HCT116 (cell line): ENCODE measurements at regions not wholly inside any gene's neighbourhood (a gene's known extent, or its start where the extent isn't known, plus 50 kb on each side); places are given as distances from the start of the nearest gene placed in this dataset.

Source experiments
- ATAC-seq: fragments of 200-7000 bp; cut with Tn5 transposase; 2 replicates; pipeline ENCODE4 v1.9.1; 2020; ENCODE audit warnings: mild to moderate bottlenecking, moderate library complexity
- BruUV-seq: library from RNA; stranded (reverse); fragments of 400-500 nt; replicated peaks from 2 replicates; lab custom pipeline; 2021; lab: Mats Ljungman, UMichigan
- CTCF ChIA-PET: fragments of 300-600 bp; sonication (Branson Sonifier 250); formaldehyde crosslinking; loops from one replicate; lab custom pipeline; 2021; ENCODE audit warnings: antibody characterized with exemption; lab: Charles Lee
- POLR2A ChIA-PET: fragments of 300-600, 350-600 bp; sonication (Branson Sonifier 250); formaldehyde crosslinking; loops from one replicate; lab custom pipeline; 2021; ENCODE audit warnings: antibody characterized with exemption; lab: Charles Lee
- RAD21 ChIA-PET, 2 experiments: fragments of 300-600 bp; sonication (Branson Sonifier 250); formaldehyde crosslinking; loops; one replicate each; lab custom pipeline; 2023; ENCODE audit warnings: low total read pairs in 2 of 2; ENCODE audit not compliant: uncharacterized antibody in 2 of 2, unreplicated experiment in 2 of 2, low non-redundant PET in 1 of 2; lab: Charles Lee
- DNase-seq: peaks from one replicate; pipeline ENCODE4 v3.0.0-alpha.2; 2010; ENCODE audit warnings: low read depth, low spot score
- H2AFZ ChIP-seq: fragments of 200-600 bp; shearing (Covaris generic), sonication (generic); 2 replicates; pipeline ENCODE4 v1.6.1; 2017; ENCODE audit warnings: low read depth, mixed run types, mixed read lengths, antibody characterized with exemption, low read length; ENCODE audit not compliant: poor library complexity, severe bottlenecking
- H3K27ac ChIP-seq: 2 replicates; pipeline ENCODE4 v1.5.1; 2012; ENCODE audit warnings: low read depth, low read length
- H3K27me3 ChIP-seq: fragments of 200-600 bp; sonication (generic); 2 replicates; pipeline ENCODE4 v1.6.1; 2016; ENCODE audit warnings: mixed run types, low read length, mixed read lengths; ENCODE audit not compliant: insufficient read depth
- H3K36me3 ChIP-seq, 2 experiments: fragments of 200-500 bp in 1 of 2; fragments of 200-600 bp in 1 of 2; sonication (Bioruptor generic) in 1 of 2; sonication (generic) in 1 of 2; 2 replicates each; pipeline versions ENCODE4 v1.5.1 to v1.6.1; 2014 to 2016; ENCODE audit warnings: low read length in 2 of 2, inconsistent platforms in 1 of 2, mixed read lengths in 1 of 2, mixed run types in 1 of 2; ENCODE audit not compliant: insufficient read depth in 2 of 2, control insufficient read depth in 1 of 2
- H3K4me1 ChIP-seq, 2 experiments: fragments of 200-600 bp in 1 of 2; sonication (generic) in 1 of 2; 2 replicates each; pipeline versions ENCODE4 v1.5.1 to v1.6.1; 2012 to 2017; ENCODE audit warnings: low read length in 2 of 2, inconsistent platforms in 1 of 2, mild to moderate bottlenecking in 1 of 2, mixed read lengths in 1 of 2, mixed run types in 1 of 2, moderate library complexity in 1 of 2; ENCODE audit not compliant: insufficient read depth in 2 of 2, control insufficient read depth in 1 of 2
- H3K4me2 ChIP-seq: fragments of 200-600 bp; sonication (generic); 2 replicates; pipeline ENCODE4 v1.6.1; 2017; ENCODE audit warnings: mixed run types, low read length, mixed read lengths
- H3K4me3 ChIP-seq, 2 experiments: fragments of 200-600 bp in 1 of 2; sonication (generic) in 1 of 2; replicated peaks in 1 of 2; 2 replicates each; pipeline ENCODE4 v1.5.1; 2011 to 2016; ENCODE audit warnings: low read length in 2 of 2, control low read depth in 1 of 2, low read depth in 1 of 2, mild to moderate bottlenecking in 1 of 2, mixed read lengths in 1 of 2, mixed run types in 1 of 2
- H3K79me2 ChIP-seq: fragments of 200-600 bp; sonication (generic); 2 replicates; pipeline ENCODE4 v1.6.1; 2017; ENCODE audit warnings: mild to moderate bottlenecking, mixed run types, low read length, moderate library complexity, mixed read lengths; ENCODE audit not compliant: insufficient read depth
- H3K9ac ChIP-seq: fragments of 200-600 bp; sonication (generic); 2 replicates; pipeline ENCODE4 v1.6.1; 2016; ENCODE audit warnings: low read length, mixed read lengths
- H3K9me2 ChIP-seq: fragments of 200-600 bp; sonication (generic), shearing (Covaris generic); 2 replicates; pipeline ENCODE4 v1.6.1; 2017; ENCODE audit warnings: mixed run types, mild to moderate bottlenecking, moderate library complexity; ENCODE audit not compliant: insufficient read depth
- H3K9me3 ChIP-seq, 2 experiments: fragments of 200-500 bp in 1 of 2; fragments of 200-600 bp in 1 of 2; sonication (Bioruptor generic) in 1 of 2; sonication (generic) in 1 of 2; 2 replicates each; pipeline ENCODE4 v1.6.1; 2014 to 2017; ENCODE audit warnings: low read length in 2 of 2, mixed read lengths in 2 of 2, inconsistent platforms in 1 of 2, low read depth in 1 of 2, mild to moderate bottlenecking in 1 of 2, mixed run types in 1 of 2, moderate library complexity in 1 of 2; ENCODE audit not compliant: control insufficient read depth in 1 of 2, insufficient read depth in 1 of 2
- H4K20me1 ChIP-seq: fragments of 200-600 bp; sonication (generic), shearing (Covaris generic); 2 replicates; pipeline ENCODE4 v1.6.1; 2017; ENCODE audit warnings: mixed run types, mild to moderate bottlenecking, moderate library complexity; ENCODE audit not compliant: insufficient read depth
- ATF3 ChIP-seq: IDR thresholded peaks from 2 replicates; pipeline ENCODE4 v1.6.1; 2012
- CEBPB ChIP-seq: IDR thresholded peaks from 2 replicates; pipeline ENCODE4 v1.6.1; 2012; ENCODE audit warnings: low read depth
- EGR1 ChIP-seq: IDR thresholded peaks from 2 replicates; pipeline ENCODE4 v1.6.1; 2012; ENCODE audit warnings: low read depth
- ELF1 ChIP-seq: IDR thresholded peaks from 2 replicates; pipeline ENCODE4 v1.6.1; 2012; ENCODE audit warnings: low read depth, borderline replicate concordance
- EZH2 ChIP-seq: fragments of 200-600 bp; sonication (generic); IDR thresholded peaks from 2 replicates; pipeline ENCODE4 v1.6.1; 2017; ENCODE audit warnings: antibody characterized with exemption, mixed run types
- EZH2phosphoT487 ChIP-seq: fragments of 200-600 bp; IDR thresholded peaks from 2 replicates; pipeline ENCODE4 v1.6.1; 2018; ENCODE audit warnings: antibody characterized with exemption, borderline replicate concordance
- FOSL1 ChIP-seq: IDR thresholded peaks from 2 replicates; pipeline ENCODE4 v1.6.1; 2012; ENCODE audit warnings: low read depth
- MAX ChIP-seq: IDR thresholded peaks from 2 replicates; pipeline ENCODE4 v1.6.1; 2012
- RAD21 ChIP-seq: IDR thresholded peaks from 2 replicates; pipeline ENCODE4 v1.6.1; 2012; ENCODE audit warnings: low read depth, mild to moderate bottlenecking
- SIN3A ChIP-seq: IDR thresholded peaks from 2 replicates; pipeline ENCODE4 v1.6.1; 2012; ENCODE audit warnings: low read depth
- SRF ChIP-seq: IDR thresholded peaks from 2 replicates; pipeline ENCODE4 v1.6.1; 2012; ENCODE audit warnings: low read depth
- ZBTB33 ChIP-seq: IDR thresholded peaks from 2 replicates; pipeline ENCODE4 v1.6.1; 2011; ENCODE audit warnings: mild to moderate bottlenecking, low read length, moderate library complexity; ENCODE audit not compliant: insufficient replicate concordance; ENCODE audit errors: extremely low read depth
- ZFX ChIP-seq: fragments of 450-650 bp; IDR thresholded peaks from 2 replicates; pipeline ENCODE4 v1.6.1; 2017
- ZNF274 ChIP-seq: fragments of 200-500 bp; sonication (Bioruptor generic); IDR thresholded peaks from 2 replicates; pipeline ENCODE4 v1.6.1; 2014; ENCODE audit warnings: mild to moderate bottlenecking, low read depth, low read length, inconsistent platforms
- intact Hi-C: fragments of 100-400 bp; cut with micrococcal nuclease; formaldehyde crosslinking; loops from 2 replicates; pipeline ENCODE4 v1.10.0; 2022

GRCh38 chr13:71252184-71252704 is 614.8 kb downstream of the DACH1 start (continued):
- TF ChIP-seq ZFX (no peak), ZBTB33 (no peak), CEBPB (no peak), EZH2 (no peak), EZH2phosphoT487 (no peak)

GRCh38 chr13:71251292-71251951 is 615.6 kb downstream of the DACH1 start:
- intact Hi-C loops: no loop called here
- TF ChIP-seq EZH2phosphoT487 (no peak), EGR1 (no peak), SIN3A (no peak), ATF3 (no peak), FOSL1 (no peak), ELF1 (no peak), SRF (no peak), CEBPB (no peak), ZNF274 (no peak), RAD21 (no peak), MAX (no peak)
- Histone ChIP-seq H3K27ac (no peak overlapping the region), H3K36me3 (no peaks in the 10 kb centered on the region), H3K9me3 (no peaks in the 10 kb centered on the region; a peak in 1 of 4 replicates), H4K20me1 (no peaks in the 10 kb centered on the region), H3K79me2 (no peaks in the 10 kb centered on the region), H3K9ac (no peak overlapping the region), H3K27me3 (no peaks in the 10 kb centered on the region), H3K4me3 (no peak overlapping the region), H3K9me2 (no peaks in the 10 kb centered on the region), H3K4me2 (no peak overlapping the region), H3K4me1 (no peaks in the 10 kb centered on the region), H2AFZ (no peak overlapping the region)
- ChIA-PET POLR2A (no interaction called here), RAD21 (no interaction called here), CTCF (no interaction called here)
- BruUV-seq: no TSS peak
- ATAC-seq (no peak), DNase-seq (no peak)
